ENCODE measurements at regions not wholly inside any gene's neighbourhood (a gene's known extent, or its start where the extent isn't known, plus 50 kb on each side); places are given as distances from the start of the nearest gene placed in this dataset.

- Histone ChIP-seq H3K27ac (ENCODE audit: low read depth in 1 of 2, low read length in 2 of 2) (no peak overlapping the region), H3K36me3 (ENCODE audit: control insufficient read depth in 4 of 4, insufficient read depth in 3 of 4, low read depth in 1 of 4, low read length in 3 of 4) (no peaks in the 10 kb centered on the region), H3K27me3 (ENCODE audit: control insufficient read depth in 4 of 4, insufficient read depth in 4 of 4, low read length in 3 of 4) (no peaks in the 10 kb centered on the region), H3K4me1 (ENCODE audit: control insufficient read depth in 4 of 4, insufficient read depth in 4 of 4, low read length in 3 of 4) (no peaks in the 10 kb centered on the region), H3K9me3 (ENCODE audit: control insufficient read depth in 4 of 4, low read length in 3 of 4) (no peaks in the 10 kb centered on the region), H3K9ac (ENCODE audit: low read depth in 1 of 2, low read length in 2 of 2) (no peak overlapping the region), H3K4me3 (ENCODE audit: low read depth in 1 of 3, low read length in 3 of 3) (no peak overlapping the region)
- TF ChIP-seq, protein P1, sequence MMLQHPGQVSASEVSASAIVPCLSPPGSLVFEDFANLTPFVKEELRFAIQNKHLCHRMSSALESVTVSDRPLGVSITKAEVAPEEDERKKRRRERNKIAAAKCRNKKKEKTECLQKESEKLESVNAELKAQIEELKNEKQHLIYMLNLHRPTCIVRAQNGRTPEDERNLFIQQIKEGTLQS (IDR thresholded peaks at IDR 0.05): no peak
- TF ChIP-seq HNF4A (conservative IDR thresholded peaks at IDR 0.05): no peak
- DNase-seq (ENCODE audit: low spot score): no peak
Observed at GRCh38 chr18:41128126-41128525, 826.9 kb upstream of the PIK3C3 start.

- TF ChIP-seq, protein P1 (IDR thresholded peaks at IDR 0.05): no peak
- TF ChIP-seq FOXA2 (IDR thresholded peaks at IDR 0.05) (no peak), JUND (IDR thresholded peaks at IDR 0.05) (no peak), CTCF (IDR thresholded peaks at IDR 0.05; ENCODE audit: low read depth, low read length, missing input control) (no peak), REST (IDR thresholded peaks at IDR 0.05) (no peak), MAX (IDR thresholded peaks at IDR 0.05) (no peak), HNF4G (IDR thresholded peaks at IDR 0.05) (no peak), HNF4A (conservative IDR thresholded peaks at IDR 0.05) (no peak), GABPA (IDR thresholded peaks at IDR 0.05 in 1 of 2, conservative IDR thresholded peaks at IDR 0.05 in 1 of 2) (no peak), FOXA1 (IDR thresholded peaks at IDR 0.05) (no peak), ZBTB33 (IDR thresholded peaks at IDR 0.05) (no peak), NR2F2 (IDR thresholded peaks at IDR 0.05) (no peak), EGR1 (IDR thresholded peaks at IDR 0.05; ENCODE audit: low read depth in 2 of 2) (no peak), TAF1 (conservative IDR thresholded peaks at IDR 0.05) (no peak)
- Histone ChIP-seq H3K27me3 (ENCODE audit: control insufficient read depth in 4 of 4, insufficient read depth in 4 of 4, low read length in 3 of 4) (no peaks in the 10 kb centered on the region), H3K9ac (ENCODE audit: low read depth in 1 of 2, low read length in 2 of 2) (no peak overlapping the region), H3K27ac (ENCODE audit: low read depth in 1 of 2, low read length in 2 of 2) (no peak overlapping the region), H3K4me3 (ENCODE audit: low read depth in 1 of 3, low read length in 3 of 3) (no peak overlapping the region), H3K4me1 (ENCODE audit: control insufficient read depth in 4 of 4, insufficient read depth in 4 of 4, low read length in 3 of 4) (no peaks in the 10 kb centered on the region), H3K9me3 (ENCODE audit: control insufficient read depth in 4 of 4, low read length in 3 of 4) (no peaks in the 10 kb centered on the region), H3K36me3 (ENCODE audit: control insufficient read depth in 4 of 4, insufficient read depth in 3 of 4, low read depth in 1 of 4, low read length in 3 of 4) (no peaks in the 10 kb centered on the region)
- 52% methylated on average over 2 of the region's 2 CpGs for WGBS
- no peak for DNase-seq (ENCODE audit: low spot score)
Observed at GRCh38 chr18:41126541-41127235, 828.3 kb upstream of the PIK3C3 start.

Data from liver (tissue), 8 donors.